ENCODE measurements at regions not wholly inside any gene's neighbourhood (a gene's known extent, or its start where the extent isn't known, plus 50 kb on each side); places are given as distances from the start of the nearest gene placed in this dataset.

DNA sequence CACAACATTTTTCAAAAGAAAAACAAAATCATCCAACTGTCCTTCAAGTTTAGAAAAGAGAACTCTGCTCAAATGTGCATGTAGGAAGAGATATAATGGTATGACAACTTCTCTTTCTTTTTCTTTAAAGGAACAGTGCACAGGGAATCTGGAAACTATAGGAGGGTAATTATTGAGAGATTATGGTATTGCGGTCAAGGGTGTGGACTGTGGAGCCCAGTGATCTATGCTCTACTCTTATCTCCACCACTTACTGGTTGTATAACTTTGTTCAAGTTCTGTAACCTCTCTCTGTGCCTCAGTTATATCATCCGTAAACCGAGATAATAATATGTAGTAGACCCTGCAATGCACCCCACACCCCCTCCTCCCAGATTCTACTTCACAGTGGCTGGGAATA is 69.8 kb upstream of the PCGF5 start:
- H3K79me2 ChIP-seq (ENCODE audit: low read depth), result no peaks in the 10 kb centered on the region
- no TSS peak for BruUV-seq (replicated peaks)
- no peak overlapping the region for H3K27ac ChIP-seq
- DNase-seq, result no peak
- TF ChIP-seq, protein P1, sequence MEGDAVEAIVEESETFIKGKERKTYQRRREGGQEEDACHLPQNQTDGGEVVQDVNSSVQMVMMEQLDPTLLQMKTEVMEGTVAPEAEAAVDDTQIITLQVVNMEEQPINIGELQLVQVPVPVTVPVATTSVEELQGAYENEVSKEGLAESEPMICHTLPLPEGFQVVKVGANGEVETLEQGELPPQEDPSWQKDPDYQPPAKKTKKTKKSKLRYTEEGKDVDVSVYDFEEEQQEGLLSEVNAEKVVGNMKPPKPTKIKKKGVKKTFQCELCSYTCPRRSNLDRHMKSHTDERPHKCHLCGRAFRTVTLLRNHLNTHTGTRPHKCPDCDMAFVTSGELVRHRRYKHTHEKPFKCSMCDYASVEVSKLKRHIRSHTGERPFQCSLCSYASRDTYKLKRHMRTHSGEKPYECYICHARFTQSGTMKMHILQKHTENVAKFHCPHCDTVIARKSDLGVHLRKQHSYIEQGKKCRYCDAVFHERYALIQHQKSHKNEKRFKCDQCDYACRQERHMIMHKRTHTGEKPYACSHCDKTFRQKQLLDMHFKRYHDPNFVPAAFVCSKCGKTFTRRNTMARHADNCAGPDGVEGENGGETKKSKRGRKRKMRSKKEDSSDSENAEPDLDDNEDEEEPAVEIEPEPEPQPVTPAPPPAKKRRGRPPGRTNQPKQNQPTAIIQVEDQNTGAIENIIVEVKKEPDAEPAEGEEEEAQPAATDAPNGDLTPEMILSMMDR (conservative IDR thresholded peaks at IDR 0.05), result no peak
- TF ChIP-seq EZH2 (IDR thresholded peaks at IDR 0.05; ENCODE audit: low read depth), result no peak
- intact Hi-C loops (cut with micrococcal nuclease; ENCODE audit: unreplicated experiment), result no loop called here
- no peaks in the 10 kb centered on the region for H3K27me3 ChIP-seq (ENCODE audit: insufficient read depth, low read depth)
- no peaks in the 10 kb centered on the region for H4K20me1 ChIP-seq (ENCODE audit: insufficient read depth)
- no peak overlapping the region for H3K4me2 ChIP-seq
- no peak overlapping the region for H3K4me3 ChIP-seq
- no peaks in the 10 kb centered on the region for H3K9me2 ChIP-seq (ENCODE audit: insufficient read depth)
- H3K4me1 ChIP-seq (replicated peaks; ENCODE audit: insufficient read depth), result no peaks in the 10 kb centered on the region
- H3F3A ChIP-seq (ENCODE audit: insufficient read depth, low read depth), result no peaks in the 10 kb centered on the region
- CTCF ChIA-PET, result no interaction called here
- POLR2A ChIA-PET (ENCODE audit: unreplicated experiment), result no interaction called here
- H2AFZ ChIP-seq, result no peak overlapping the region
- H3K9me3 ChIP-seq (ENCODE audit: insufficient read depth, low read depth), result no peaks in the 10 kb centered on the region
- H3K36me3 ChIP-seq (ENCODE audit: low read depth), result no peaks in the 10 kb centered on the region

DNA sequence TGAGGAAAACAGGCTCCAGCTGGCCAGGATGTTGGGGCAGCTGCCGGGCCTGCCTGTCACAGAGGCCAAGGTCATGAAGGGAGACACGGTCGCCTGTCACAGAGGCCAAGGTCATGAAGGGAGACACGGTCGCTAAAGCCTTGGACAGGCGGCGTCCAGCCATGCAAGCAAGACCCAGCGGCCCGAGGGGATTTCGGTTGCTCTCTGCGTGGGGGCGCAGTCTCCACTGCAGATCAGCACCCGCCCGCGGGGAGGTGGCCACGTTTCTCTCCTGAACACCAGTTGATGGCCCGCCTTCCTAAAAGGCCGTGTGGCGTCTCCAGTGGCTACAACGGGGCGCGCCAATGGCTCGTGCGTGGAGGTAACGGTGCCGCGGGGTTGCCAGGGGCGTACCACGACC is 67.0 kb upstream of the PCGF5 start:
- H2AFZ ChIP-seq, result no peak overlapping the region
- no peaks in the 10 kb centered on the region for H3K4me1 ChIP-seq (replicated peaks; ENCODE audit: insufficient read depth)
- H3K9me3 ChIP-seq (ENCODE audit: insufficient read depth, low read depth), result no peaks in the 10 kb centered on the region
- no peaks in the 10 kb centered on the region for H3K79me2 ChIP-seq (ENCODE audit: low read depth)
- DNase-seq, result no peak
- no peaks in the 10 kb centered on the region for H3K36me3 ChIP-seq (ENCODE audit: low read depth)
- H4K20me1 ChIP-seq (ENCODE audit: insufficient read depth), result no peaks in the 10 kb centered on the region
- no peaks in the 10 kb centered on the region for H3F3A ChIP-seq (ENCODE audit: insufficient read depth, low read depth)
- no peak overlapping the region for H3K4me2 ChIP-seq
- H3K4me3 ChIP-seq, result no peak overlapping the region
- no peaks in the 10 kb centered on the region for H3K9me2 ChIP-seq (ENCODE audit: insufficient read depth)
- no TSS peak for BruUV-seq (replicated peaks)
- no peak for TF ChIP-seq EZH2 (IDR thresholded peaks at IDR 0.05; ENCODE audit: low read depth)
- TF ChIP-seq, protein P1 (conservative IDR thresholded peaks at IDR 0.05), result no peak
- H3K27ac ChIP-seq, result no peak overlapping the region
- POLR2A ChIA-PET (ENCODE audit: unreplicated experiment), result no interaction called here
- CTCF ChIA-PET, result no interaction called here
- no peaks in the 10 kb centered on the region for H3K27me3 ChIP-seq (ENCODE audit: insufficient read depth, low read depth)
- intact Hi-C loops (cut with micrococcal nuclease; ENCODE audit: unreplicated experiment), result no loop called here

DNA sequence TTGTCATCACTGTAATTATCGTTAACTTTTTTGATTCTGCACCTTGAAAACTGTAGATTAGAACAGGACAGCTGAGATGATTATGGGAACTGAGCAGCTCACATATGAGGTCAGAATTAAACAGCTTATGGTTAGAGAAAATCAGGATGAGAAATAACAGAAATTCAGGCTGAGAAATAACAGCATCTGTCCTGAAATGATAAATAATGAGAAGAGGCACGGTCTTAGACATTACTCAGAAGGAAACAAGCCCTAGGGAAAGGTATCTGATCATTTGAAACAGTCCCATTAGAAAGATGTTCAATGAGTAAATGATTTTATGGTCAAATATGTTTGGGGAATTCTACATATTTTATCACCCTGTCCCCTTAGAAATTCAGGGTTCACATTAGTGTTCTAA is 65.6 kb upstream of the PCGF5 start:
- TF ChIP-seq, protein P1 (conservative IDR thresholded peaks at IDR 0.05), result no peak
- no peak for TF ChIP-seq EZH2 (IDR thresholded peaks at IDR 0.05; ENCODE audit: low read depth)
- H2AFZ ChIP-seq, result no peak overlapping the region
- intact Hi-C loops (cut with micrococcal nuclease; ENCODE audit: unreplicated experiment), result no loop called here
- H3K79me2 ChIP-seq (ENCODE audit: low read depth), result no peaks in the 10 kb centered on the region
- H4K20me1 ChIP-seq (ENCODE audit: insufficient read depth), result no peaks in the 10 kb centered on the region
- no peaks in the 10 kb centered on the region for H3K36me3 ChIP-seq (ENCODE audit: low read depth)
- H3K4me1 ChIP-seq (replicated peaks; ENCODE audit: insufficient read depth), result no peaks in the 10 kb centered on the region
- POLR2A ChIA-PET (ENCODE audit: unreplicated experiment), result no interaction called here
- no peak overlapping the region for H3K27ac ChIP-seq
- H3F3A ChIP-seq (ENCODE audit: insufficient read depth, low read depth), result no peaks in the 10 kb centered on the region
- no peak for DNase-seq
- H3K9me3 ChIP-seq (ENCODE audit: insufficient read depth, low read depth), result no peaks in the 10 kb centered on the region
- H3K27me3 ChIP-seq (ENCODE audit: insufficient read depth, low read depth), result no peaks in the 10 kb centered on the region
- CTCF ChIA-PET, result no interaction called here
- H3K9me2 ChIP-seq (ENCODE audit: insufficient read depth), result no peaks in the 10 kb centered on the region
- BruUV-seq (replicated peaks), result no TSS peak
- no peak overlapping the region for H3K4me2 ChIP-seq
- no peak overlapping the region for H3K4me3 ChIP-seq

All from PC-9 (cell line).